Ishikawa (cell line): ENCODE measurements at regions not wholly inside any gene's neighbourhood (a gene's known extent, or its start where the extent isn't known, plus 50 kb on each side); places are given as distances from the start of the nearest gene placed in this dataset.

Experiments
- CEBPB ChIP-seq: IDR thresholded peaks from 2 replicates; pipeline ENCODE4 v1.6.1; 2012
- CREB1 ChIP-seq: IDR thresholded peaks from 2 replicates; pipeline ENCODE4 v1.6.1; 2012; ENCODE audit warnings: low read depth
- EGR1 ChIP-seq: IDR thresholded peaks from 2 replicates; pipeline ENCODE4 v1.6.1; 2012
- EP300 ChIP-seq: IDR thresholded peaks from 2 replicates; pipeline ENCODE4 v1.6.1; 2012; ENCODE audit warnings: borderline replicate concordance
- FOXM1 ChIP-seq: IDR thresholded peaks from 2 replicates; pipeline ENCODE4 v1.6.1; 2012; ENCODE audit warnings: low read depth, borderline replicate concordance
- NFIC ChIP-seq: IDR thresholded peaks from 2 replicates; pipeline ENCODE4 v1.6.1; 2012
- RAD21 ChIP-seq: IDR thresholded peaks from 2 replicates; pipeline ENCODE4 v1.6.1; 2012; ENCODE audit warnings: low read depth
- TAF1 ChIP-seq: IDR thresholded peaks from 2 replicates; pipeline ENCODE4 v1.6.1; 2012; ENCODE audit warnings: low read depth, mild to moderate bottlenecking
- TCF12 ChIP-seq: IDR thresholded peaks from 2 replicates; pipeline ENCODE4 v1.6.1; 2012; ENCODE audit warnings: low read depth
- YY1 ChIP-seq: IDR thresholded peaks from 2 replicates; pipeline ENCODE4 v1.6.1; 2012; ENCODE audit warnings: low read depth
- ZBTB7A ChIP-seq: IDR thresholded peaks from 2 replicates; pipeline ENCODE4 v1.6.1; 2012; ENCODE audit warnings: low read depth
- TF ChIP-seq, protein P1 (sequence below): IDR thresholded peaks from 2 replicates; pipeline ENCODE4 v1.6.1; 2012
- TF ChIP-seq, protein P2 (sequence below): IDR thresholded peaks from 2 replicates; pipeline ENCODE4 v1.6.1; 2012
- TF ChIP-seq, protein P3 (sequence below): IDR thresholded peaks from 2 replicates; pipeline ENCODE4 v1.6.1; 2012; ENCODE audit warnings: low read depth, mild to moderate bottlenecking

DNA sequence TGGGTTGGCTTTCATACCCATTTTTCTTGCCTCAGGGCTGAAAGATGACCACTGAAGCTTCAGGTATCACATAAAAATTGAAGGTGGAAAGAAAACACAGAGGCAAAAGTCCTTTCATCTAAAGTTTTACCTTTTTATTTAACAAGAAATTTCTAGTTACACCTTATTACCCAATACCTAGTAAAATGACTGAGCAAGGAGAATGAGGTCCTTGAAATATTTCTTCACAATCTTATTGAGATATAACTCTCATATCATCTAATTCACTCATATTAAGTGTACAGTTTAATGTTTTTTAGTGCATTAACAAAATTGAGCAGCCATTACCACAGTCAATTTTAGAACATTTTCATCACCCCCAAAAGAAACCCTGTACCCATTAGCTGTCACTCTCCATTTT is 112.9 kb upstream of the ADTRP start:
- TF ChIP-seq TCF12: no peak
- no peak for TF ChIP-seq YY1
- no peak for TF ChIP-seq EP300
- TF ChIP-seq, protein P1, sequence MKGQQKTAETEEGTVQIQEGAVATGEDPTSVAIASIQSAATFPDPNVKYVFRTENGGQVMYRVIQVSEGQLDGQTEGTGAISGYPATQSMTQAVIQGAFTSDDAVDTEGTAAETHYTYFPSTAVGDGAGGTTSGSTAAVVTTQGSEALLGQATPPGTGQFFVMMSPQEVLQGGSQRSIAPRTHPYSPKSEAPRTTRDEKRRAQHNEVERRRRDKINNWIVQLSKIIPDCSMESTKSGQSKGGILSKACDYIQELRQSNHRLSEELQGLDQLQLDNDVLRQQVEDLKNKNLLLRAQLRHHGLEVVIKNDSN: no peak
- TF ChIP-seq, protein P2, sequence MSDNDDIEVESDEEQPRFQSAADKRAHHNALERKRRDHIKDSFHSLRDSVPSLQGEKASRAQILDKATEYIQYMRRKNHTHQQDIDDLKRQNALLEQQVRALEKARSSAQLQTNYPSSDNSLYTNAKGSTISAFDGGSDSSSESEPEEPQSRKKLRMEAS: no peak
- no peak for TF ChIP-seq RAD21
- TF ChIP-seq TAF1: no peak
- TF ChIP-seq, protein P3, sequence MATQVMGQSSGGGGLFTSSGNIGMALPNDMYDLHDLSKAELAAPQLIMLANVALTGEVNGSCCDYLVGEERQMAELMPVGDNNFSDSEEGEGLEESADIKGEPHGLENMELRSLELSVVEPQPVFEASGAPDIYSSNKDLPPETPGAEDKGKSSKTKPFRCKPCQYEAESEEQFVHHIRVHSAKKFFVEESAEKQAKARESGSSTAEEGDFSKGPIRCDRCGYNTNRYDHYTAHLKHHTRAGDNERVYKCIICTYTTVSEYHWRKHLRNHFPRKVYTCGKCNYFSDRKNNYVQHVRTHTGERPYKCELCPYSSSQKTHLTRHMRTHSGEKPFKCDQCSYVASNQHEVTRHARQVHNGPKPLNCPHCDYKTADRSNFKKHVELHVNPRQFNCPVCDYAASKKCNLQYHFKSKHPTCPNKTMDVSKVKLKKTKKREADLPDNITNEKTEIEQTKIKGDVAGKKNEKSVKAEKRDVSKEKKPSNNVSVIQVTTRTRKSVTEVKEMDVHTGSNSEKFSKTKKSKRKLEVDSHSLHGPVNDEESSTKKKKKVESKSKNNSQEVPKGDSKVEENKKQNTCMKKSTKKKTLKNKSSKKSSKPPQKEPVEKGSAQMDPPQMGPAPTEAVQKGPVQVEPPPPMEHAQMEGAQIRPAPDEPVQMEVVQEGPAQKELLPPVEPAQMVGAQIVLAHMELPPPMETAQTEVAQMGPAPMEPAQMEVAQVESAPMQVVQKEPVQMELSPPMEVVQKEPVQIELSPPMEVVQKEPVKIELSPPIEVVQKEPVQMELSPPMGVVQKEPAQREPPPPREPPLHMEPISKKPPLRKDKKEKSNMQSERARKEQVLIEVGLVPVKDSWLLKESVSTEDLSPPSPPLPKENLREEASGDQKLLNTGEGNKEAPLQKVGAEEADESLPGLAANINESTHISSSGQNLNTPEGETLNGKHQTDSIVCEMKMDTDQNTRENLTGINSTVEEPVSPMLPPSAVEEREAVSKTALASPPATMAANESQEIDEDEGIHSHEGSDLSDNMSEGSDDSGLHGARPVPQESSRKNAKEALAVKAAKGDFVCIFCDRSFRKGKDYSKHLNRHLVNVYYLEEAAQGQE: no peak
- no peak for TF ChIP-seq CREB1
- no peak for TF ChIP-seq FOXM1
- TF ChIP-seq NFIC: no peak
- no peak for TF ChIP-seq ZBTB7A
- TF ChIP-seq CEBPB: no peak
- TF ChIP-seq EGR1: no peak
